ENCODE measurements at regions not wholly inside any gene's neighbourhood (a gene's known extent, or its start where the extent isn't known, plus 50 kb on each side); places are given as distances from the start of the nearest gene placed in this dataset.

GRCh38 chr2:196568506-196568905 lies 71.0 kb upstream of the CCDC150 start:
- intact Hi-C loops (cut with micrococcal nuclease): no loop called here

GRCh38 chr2:196584903-196585302 lies 54.6 kb upstream of the CCDC150 start:
- Histone ChIP-seq H3K27me3 (ENCODE audit: control insufficient read depth in 2 of 2, insufficient read depth in 2 of 2, low read length in 2 of 2) (peaks cover 14 to 28% of the 10 kb centered on the region in 2 donors), H3K27ac (ENCODE audit: low read depth in 1 of 2, low read length in 2 of 2) (no peak overlapping the region), H3K4me3 (replicated peaks in 1 of 3; ENCODE audit: low read depth in 2 of 3, low read length in 3 of 3) (no peak overlapping the region), H3K36me3 (replicated peaks in 1 of 2; ENCODE audit: control insufficient read depth in 1 of 2, insufficient read depth in 2 of 2, low read length in 2 of 2) (no peaks in the 10 kb centered on the region), H3K4me2 (replicated peaks; ENCODE audit: extremely low read depth, low read length, poor library complexity, severe bottlenecking) (no peak overlapping the region), H3K4me1 (ENCODE audit: control insufficient read depth in 1 of 2, insufficient read depth in 2 of 2, low read length in 2 of 2) (no peaks in the 10 kb centered on the region), H4K20me1 (ENCODE audit: insufficient read depth, low read length) (no peaks in the 10 kb centered on the region), H3K79me2 (ENCODE audit: insufficient read depth, low read length) (no peaks in the 10 kb centered on the region), H3K9me3 (replicated peaks in 1 of 2; ENCODE audit: control insufficient read depth in 1 of 2, insufficient read depth in 1 of 2, low read length in 2 of 2) (no peaks in the 10 kb centered on the region), H2AFZ (ENCODE audit: insufficient read depth, low read depth, low read length, poor library complexity, severe bottlenecking) (no peak overlapping the region), H3K9ac (ENCODE audit: insufficient read depth, low read length, poor library complexity, severe bottlenecking) (no peak overlapping the region)
- Mint-ChIP-seq H3K9me3 (peaks cover 0 to 6% (median 1%) of the 10 kb centered on the region in 7 donors), H3K36me3 (no peaks in the 10 kb centered on the region), H3K4me3 (no peak overlapping the region), H3K27me3 (ENCODE audit: low read depth in 3 of 3) (peaks cover 9 to 34% (median 15%) of the 10 kb centered on the region in 3 donors), H3K27ac (no peak overlapping the region), H3K4me1 (no peaks in the 10 kb centered on the region)
- TF ChIP-seq CTCF (IDR thresholded peaks at IDR 0.05): no peak
- no peak for DNase-seq
- intact Hi-C loops (cut with micrococcal nuclease): no loop called here
- WGBS (ENCODE audit: insufficient coverage): no CpG with 5 or more reads among the region's 1 CpG

More at GRCh38 chr2:196568506-196568905, 71.0 kb upstream of the CCDC150 start:
- Histone ChIP-seq H3K27me3 (ENCODE audit: control insufficient read depth in 2 of 2, insufficient read depth in 2 of 2, low read length in 2 of 2) (peaks cover 12 to 14% of the 10 kb centered on the region in 2 donors), H3K27ac (ENCODE audit: low read depth in 1 of 2, low read length in 2 of 2) (no peak overlapping the region), H3K4me2 (replicated peaks; ENCODE audit: extremely low read depth, low read length, poor library complexity, severe bottlenecking) (no peak overlapping the region), H3K9me3 (replicated peaks in 1 of 2; ENCODE audit: control insufficient read depth in 1 of 2, insufficient read depth in 1 of 2, low read length in 2 of 2) (peaks cover 0 to 3% of the 10 kb centered on the region in 2 donors), H3K9ac (ENCODE audit: insufficient read depth, low read length, poor library complexity, severe bottlenecking) (no peak overlapping the region), H2AFZ (ENCODE audit: insufficient read depth, low read depth, low read length, poor library complexity, severe bottlenecking) (no peak overlapping the region), H3K4me1 (ENCODE audit: control insufficient read depth in 1 of 2, insufficient read depth in 2 of 2, low read length in 2 of 2) (no peaks in the 10 kb centered on the region), H3K79me2 (ENCODE audit: insufficient read depth, low read length) (no peaks in the 10 kb centered on the region), H3K36me3 (replicated peaks in 1 of 2; ENCODE audit: control insufficient read depth in 1 of 2, insufficient read depth in 2 of 2, low read length in 2 of 2) (no peaks in the 10 kb centered on the region), H4K20me1 (ENCODE audit: insufficient read depth, low read length) (no peaks in the 10 kb centered on the region), H3K4me3 (replicated peaks in 1 of 3; ENCODE audit: low read depth in 2 of 3, low read length in 3 of 3) (no peak overlapping the region)
- DNase-seq: no peak
- WGBS (ENCODE audit: insufficient coverage): 92% methylated on average over 4 of the region's 6 CpGs
- no peak for TF ChIP-seq CTCF (IDR thresholded peaks at IDR 0.05)
- Mint-ChIP-seq H3K9me3 (peaks cover 0 to 9% (median 2%) of the 10 kb centered on the region in 7 donors), H3K27me3 (ENCODE audit: low read depth in 3 of 3) (peaks cover 8 to 30% (median 21%) of the 10 kb centered on the region in 3 donors), H3K27ac (no peak overlapping the region), H3K4me3 (no peak overlapping the region), H3K4me1 (peaks cover 4% of the 10 kb centered on the region), H3K36me3 (no peaks in the 10 kb centered on the region)

All from CD14-positive monocyte (primary cell).